Transverse colon (tissue), 4 donors: ENCODE measurements at regions not wholly inside any gene's neighbourhood (a gene's known extent, or its start where the extent isn't known, plus 50 kb on each side); places are given as distances from the start of the nearest gene placed in this dataset.

Experiments
- DNase-seq: peaks from one replicate; pipeline ENCODE4 v3.0.0-alpha.2; 2019
- H3K27ac ChIP-seq, 4 donors: fragments of 200-600 bp; sonication (generic); 2 replicates each; pipeline ENCODE4 v1.5.1; 2016 to 2018; ENCODE audit warnings: inconsistent platforms in 4 of 4
- H3K27me3 ChIP-seq: fragments of 200-600 bp; sonication (generic); 2 replicates; pipeline ENCODE4 v1.5.1; 2017; ENCODE audit warnings: inconsistent platforms
- H3K36me3 ChIP-seq, 4 donors: fragments of 200-600 bp; sonication (generic); 2 replicates each; pipeline ENCODE4 v1.5.1; 2017 to 2019; ENCODE audit warnings: inconsistent platforms in 4 of 4
- H3K4me1 ChIP-seq, 4 donors: fragments of 200-600 bp; sonication (generic); 2 replicates each; pipeline ENCODE4 v1.5.1; 2017 to 2020; ENCODE audit warnings: inconsistent platforms in 4 of 4
- H3K4me3 ChIP-seq, 4 donors: fragments of 200-600 bp; sonication (generic); 1 replicate in 1 of 4; 2 replicates in 3 of 4; pipeline versions ENCODE4 v1.5.1 to v1.6.1; 2017 to 2019; ENCODE audit warnings: inconsistent platforms in 4 of 4
- H3K9me3 ChIP-seq, 2 donors: fragments of 200-600 bp; sonication (generic); 2 replicates each; pipeline ENCODE4 v1.5.1; 2017 to 2019; ENCODE audit warnings: inconsistent platforms in 2 of 2
- EP300 ChIP-seq: sonication (generic); formaldehyde crosslinking; IDR thresholded peaks from one replicate; pipeline ENCODE4 v1.6.1; 2017; ENCODE audit warnings: antibody characterized with exemption, low read depth
- POLR2A ChIP-seq: fragments of 450-650 bp; IDR thresholded peaks from one replicate; pipeline ENCODE4 v1.6.1; 2016; ENCODE audit warnings: antibody characterized with exemption, mild to moderate bottlenecking, moderate library complexity
- POLR2AphosphoS5 ChIP-seq, 3 donors: sonication (generic); formaldehyde crosslinking; IDR thresholded peaks; one replicate each; pipeline ENCODE4 v1.6.1; 2016; ENCODE audit warnings: antibody characterized with exemption in 3 of 3
- WGBS, 2 donors: methylation state at CpG; one replicate each; pipeline ENCODE4 v1.1.5; 2018; ENCODE audit warnings: low coverage in 1 of 2; 5-methylcytosine and 5-hydroxymethylcytosine counted together
- in situ Hi-C, 4 donors: fragments of 200-750 bp; cut with MboI; loops; one replicate each; pipeline versions ENCODE4 v1.15.0 to v1.15.1; 2017; ENCODE audit warnings: low sequenced_read_pairs in 3 of 4, low pct_ligation_motif_present in 1 of 4, low pct_unique_long_range_greater_than_20kb in 1 of 4
- intact Hi-C: fragments of 100-400 bp; cut with DNase I; formaldehyde crosslinking; loops from one replicate; pipeline ENCODE4 v1.15.1; 2023; ENCODE audit warnings: low total_unique reads
- TF ChIP-seq, protein P1 (sequence below), 5 experiments: fragments of 200-600 bp in 3 of 5; fragments of 450-650 bp in 2 of 5; sonication (generic) in 3 of 5; IDR thresholded peaks; 1 replicate in 2 of 5; 2 replicates in 3 of 5; pipeline ENCODE4 v1.5.1; 2016 to 2017; ENCODE audit warnings: antibody characterized with exemption in 5 of 5, inconsistent platforms in 3 of 5, mild to moderate bottlenecking in 2 of 5, moderate library complexity in 1 of 5

DNA sequence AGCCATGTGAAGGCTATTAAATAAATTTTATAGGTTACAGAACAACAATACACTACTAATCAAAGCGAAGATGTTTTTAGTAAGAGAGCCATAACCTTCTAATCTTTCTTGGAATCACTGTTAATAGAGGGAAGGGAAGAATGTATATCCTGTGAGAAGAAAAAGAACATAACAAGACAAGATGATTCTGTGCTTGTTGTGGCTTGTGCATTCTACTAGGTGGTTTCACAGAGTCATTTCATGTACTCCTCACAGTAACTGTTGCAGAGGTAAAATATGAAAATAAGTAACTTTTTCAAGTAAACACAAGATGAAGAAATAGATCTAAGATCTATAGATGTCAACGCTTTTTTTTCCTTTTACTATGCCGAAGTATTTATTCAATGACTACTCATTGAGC lies 116.9 kb upstream of the FAM83B start:
- intact Hi-C loops, result no loop called here
- Histone ChIP-seq H3K27ac (no peak overlapping the region), H3K27me3 (no peaks in the 10 kb centered on the region), H3K36me3 (no peaks in the 10 kb centered on the region), H3K9me3 (no peaks in the 10 kb centered on the region), H3K4me3 (no peak overlapping the region), H3K4me1 (peaks cover 0 to 9% (median 0%) of the 10 kb centered on the region in 4 donors)
- DNase-seq, result no peak
- TF ChIP-seq POLR2A (no peak), EP300 (no peak), POLR2AphosphoS5 (IDR thresholded peaks at IDR 0.05) (no peak)
- TF ChIP-seq, protein P1, sequence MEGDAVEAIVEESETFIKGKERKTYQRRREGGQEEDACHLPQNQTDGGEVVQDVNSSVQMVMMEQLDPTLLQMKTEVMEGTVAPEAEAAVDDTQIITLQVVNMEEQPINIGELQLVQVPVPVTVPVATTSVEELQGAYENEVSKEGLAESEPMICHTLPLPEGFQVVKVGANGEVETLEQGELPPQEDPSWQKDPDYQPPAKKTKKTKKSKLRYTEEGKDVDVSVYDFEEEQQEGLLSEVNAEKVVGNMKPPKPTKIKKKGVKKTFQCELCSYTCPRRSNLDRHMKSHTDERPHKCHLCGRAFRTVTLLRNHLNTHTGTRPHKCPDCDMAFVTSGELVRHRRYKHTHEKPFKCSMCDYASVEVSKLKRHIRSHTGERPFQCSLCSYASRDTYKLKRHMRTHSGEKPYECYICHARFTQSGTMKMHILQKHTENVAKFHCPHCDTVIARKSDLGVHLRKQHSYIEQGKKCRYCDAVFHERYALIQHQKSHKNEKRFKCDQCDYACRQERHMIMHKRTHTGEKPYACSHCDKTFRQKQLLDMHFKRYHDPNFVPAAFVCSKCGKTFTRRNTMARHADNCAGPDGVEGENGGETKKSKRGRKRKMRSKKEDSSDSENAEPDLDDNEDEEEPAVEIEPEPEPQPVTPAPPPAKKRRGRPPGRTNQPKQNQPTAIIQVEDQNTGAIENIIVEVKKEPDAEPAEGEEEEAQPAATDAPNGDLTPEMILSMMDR (IDR thresholded peaks at IDR 0.05), result no peak
- WGBS, 2 donors, result 73 to 84% methylated on average over 3 of the region's 3 CpGs
- in situ Hi-C loops, result loop anchor here in 1 of 4 donors (10.0 kb wide), 1 partner anchor 115 kb away; the partner anchor contains the start of gene FAM83B

DNA sequence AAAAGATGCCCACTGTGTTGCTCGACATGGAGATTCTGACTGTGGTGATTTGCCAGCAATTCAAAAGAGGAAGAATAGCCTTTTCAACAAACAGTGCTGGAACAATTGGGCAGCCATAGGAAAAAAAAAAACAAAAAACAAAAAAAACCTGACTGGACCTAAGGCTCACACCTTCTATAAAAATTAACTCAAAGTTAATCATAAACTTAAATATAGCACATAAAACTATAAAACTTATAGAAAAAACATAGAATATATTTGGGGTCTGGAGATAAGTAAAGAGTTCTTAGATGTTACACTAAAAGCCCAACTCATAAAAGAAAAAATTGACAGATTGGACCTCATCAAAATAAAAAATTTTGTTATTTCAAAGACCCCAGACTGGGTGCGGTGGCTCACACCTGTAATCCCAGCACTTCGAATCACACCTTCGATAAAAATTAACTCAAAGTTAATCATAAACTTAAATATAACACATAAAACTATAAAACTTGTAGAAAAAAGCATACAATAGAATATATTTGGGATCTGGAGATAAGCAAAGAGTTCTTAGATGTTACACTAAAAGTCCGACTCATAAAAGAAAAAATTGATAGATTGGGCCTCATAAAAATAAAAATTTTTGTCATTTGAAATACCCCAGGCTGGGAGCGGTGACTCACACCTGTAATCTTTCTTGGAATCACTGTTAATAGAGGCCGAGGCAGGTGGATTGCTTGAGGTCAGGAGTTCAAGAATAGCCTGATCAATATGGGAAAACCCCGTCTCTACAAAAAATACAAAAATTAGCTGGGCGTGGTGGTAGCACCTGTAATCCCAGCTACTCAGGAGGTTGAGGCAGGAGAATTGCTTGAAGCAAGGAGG lies 115.6 kb upstream of the FAM83B start:
- peak overlapping the region in 2 of 4 donors; percentile 16 to 29 for H3K27ac ChIP-seq
- in situ Hi-C loops (no loop called here), intact Hi-C loops (no loop called here)
- no peaks in the 10 kb centered on the region for H3K36me3 ChIP-seq
- DNase-seq, result no peak
- no peak for TF ChIP-seq POLR2A
- no peak for TF ChIP-seq POLR2AphosphoS5 (IDR thresholded peaks at IDR 0.05)
- TF ChIP-seq, protein P1 (IDR thresholded peaks at IDR 0.05), result no peak
- no peak for TF ChIP-seq EP300
- H3K9me3 ChIP-seq, result peaks cover 0 to 7% of the 10 kb centered on the region in 2 donors
- peaks cover 0 to 9% (median 0%) of the 10 kb centered on the region in 4 donors for H3K4me1 ChIP-seq
- no peak overlapping the region for H3K4me3 ChIP-seq
- 46 to 51% methylated on average over 8 to 9 of the region's 9 CpGs for WGBS, 2 donors
- no peaks in the 10 kb centered on the region for H3K27me3 ChIP-seq

DNA sequence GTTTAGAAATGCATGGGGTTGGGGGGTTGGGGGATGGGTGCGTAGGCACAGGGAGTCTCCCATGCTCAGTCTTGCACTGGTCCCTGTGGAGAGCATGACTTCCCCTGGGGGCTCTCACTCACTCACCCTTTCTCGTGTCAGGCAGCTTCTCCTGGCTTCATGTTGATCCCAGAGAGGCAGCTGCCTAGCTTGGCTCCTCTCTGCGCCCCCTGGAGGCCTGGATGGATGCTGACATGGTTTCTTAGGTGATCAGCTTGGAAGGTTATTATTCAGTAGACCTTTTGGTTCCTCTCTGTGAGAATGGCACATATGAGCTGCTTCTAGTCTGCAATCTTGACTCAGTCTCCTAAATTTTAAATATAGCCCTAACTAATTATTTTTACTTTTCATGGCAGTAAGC lies 109.3 kb upstream of the FAM83B start:
- in situ Hi-C loops (no loop called here), intact Hi-C loops (no loop called here)
- 56% methylated on average over 3 of the region's 3 CpGs; no CpG with 5 or more reads in 1 of the 2 donors for WGBS, 2 donors
- Histone ChIP-seq H3K27ac (no peak overlapping the region), H3K9me3 (peaks cover 0 to 7% of the 10 kb centered on the region in 2 donors), H3K4me3 (no peak overlapping the region), H3K27me3 (no peaks in the 10 kb centered on the region), H3K4me1 (no peaks in the 10 kb centered on the region), H3K36me3 (no peaks in the 10 kb centered on the region)
- no peak for DNase-seq
- TF ChIP-seq POLR2AphosphoS5 (IDR thresholded peaks at IDR 0.05), result no peak
- no peak for TF ChIP-seq POLR2A
- TF ChIP-seq EP300, result no peak
- TF ChIP-seq, protein P1 (IDR thresholded peaks at IDR 0.05), result no peak

DNA sequence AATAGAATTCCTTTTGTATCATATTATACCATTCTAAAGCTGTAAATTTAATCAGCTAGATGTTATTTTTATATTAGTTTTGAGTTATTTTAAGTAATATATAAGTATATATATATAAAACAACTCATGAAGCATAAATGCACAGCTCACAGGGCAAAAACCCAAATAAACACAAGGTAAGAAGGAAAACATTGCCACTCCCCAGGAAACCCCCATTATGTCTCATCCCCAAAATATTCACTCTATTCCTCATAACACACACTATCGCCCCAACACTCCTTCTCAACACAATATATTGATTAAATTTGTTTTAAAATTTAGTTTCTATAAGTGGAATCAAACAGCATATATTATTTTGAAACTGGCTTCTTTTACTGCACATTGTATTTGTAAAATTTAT lies 98.6 kb upstream of the FAM83B start:
- 74 to 92% methylated on average over 1 of the region's 1 CpG for WGBS, 2 donors
- peaks cover 6 to 11% of the 10 kb centered on the region in 2 donors for H3K9me3 ChIP-seq
- no peak overlapping the region for H3K4me3 ChIP-seq
- TF ChIP-seq, protein P1 (IDR thresholded peaks at IDR 0.05), result no peak
- TF ChIP-seq POLR2AphosphoS5 (IDR thresholded peaks at IDR 0.05) (no peak), POLR2A (no peak), EP300 (no peak)
- DNase-seq, result no peak
- H3K27me3 ChIP-seq, result no peaks in the 10 kb centered on the region
- H3K27ac ChIP-seq, result no peak overlapping the region
- intact Hi-C loops (no loop called here), in situ Hi-C loops (no loop called here)
- H3K4me1 ChIP-seq, result no peaks in the 10 kb centered on the region
- H3K36me3 ChIP-seq, result no peaks in the 10 kb centered on the region
